Panc1 (cell line): ENCODE measurements at regions not wholly inside any gene's neighbourhood (a gene's known extent, or its start where the extent isn't known, plus 50 kb on each side); places are given as distances from the start of the nearest gene placed in this dataset.

Experiments
- ATAC-seq: fragments of 200-7000 bp; cut with Tn5 transposase; 2 replicates; pipeline ENCODE4 v1.9.1; 2020; ENCODE audit warnings: mild to moderate bottlenecking, moderate library complexity
- BruUV-seq: library from RNA; stranded (reverse); fragments of 400-500 nt; replicated peaks from 2 replicates; lab custom pipeline; 2021; lab: Mats Ljungman, UMichigan
- CTCF ChIA-PET: fragments of 300-600 bp; sonication (Branson Sonifier 250); formaldehyde crosslinking; loops from one replicate; lab custom pipeline; 2022; ENCODE audit warnings: antibody characterized with exemption; lab: Charles Lee
- POLR2A ChIA-PET: fragments of 300-600 bp; sonication (Branson Sonifier 250); formaldehyde crosslinking; loops from one replicate; lab custom pipeline; 2022; ENCODE audit warnings: antibody characterized with exemption; lab: Charles Lee
- DNase-seq: peaks from one replicate; pipeline ENCODE4 v3.0.0-alpha.2; 2010; ENCODE audit warnings: low read depth, low spot score
- H3K27ac ChIP-seq: 2 replicates; pipeline ENCODE4 v1.5.1; 2011; ENCODE audit warnings: mild to moderate bottlenecking, low read length, inconsistent platforms
- H3K27me3 ChIP-seq: fragments of 200-500 bp; sonication (Bioruptor generic); 2 replicates; pipeline ENCODE4 v1.6.0; 2014; ENCODE audit warnings: low read length, inconsistent platforms; ENCODE audit not compliant: control insufficient read depth, insufficient read depth
- H3K36me3 ChIP-seq: fragments of 200-500 bp; sonication (Bioruptor generic); 2 replicates; pipeline ENCODE4 v1.5.1; 2014; ENCODE audit warnings: inconsistent platforms, mild to moderate bottlenecking, low read length, moderate library complexity; ENCODE audit not compliant: control insufficient read depth, insufficient read depth
- H3K4me1 ChIP-seq: 2 replicates; pipeline ENCODE4 v1.5.1; 2011; ENCODE audit warnings: inconsistent platforms, mild to moderate bottlenecking, low read length, moderate library complexity; ENCODE audit not compliant: control insufficient read depth, insufficient read depth
- H3K4me3 ChIP-seq, 2 experiments: 2 replicates each; pipeline ENCODE4 v1.5.1; 2011 to 2012; ENCODE audit warnings: low read depth in 2 of 2, low read length in 2 of 2, mild to moderate bottlenecking in 2 of 2, inconsistent platforms in 1 of 2, moderate library complexity in 1 of 2
- H3K9me3 ChIP-seq: fragments of 200-500 bp; sonication (Bioruptor generic); 2 replicates; pipeline ENCODE4 v1.5.1; 2014; ENCODE audit warnings: low read depth, mild to moderate bottlenecking, inconsistent platforms, low read length, moderate library complexity; ENCODE audit not compliant: control insufficient read depth, insufficient read depth
- CTCF ChIP-seq: fragments of 450-650 bp; IDR thresholded peaks from 2 replicates; pipeline ENCODE4 v1.5.1; 2017; ENCODE audit warnings: mild to moderate bottlenecking
- POLR2AphosphoS5 ChIP-seq: IDR thresholded peaks from 2 replicates; pipeline ENCODE4 v1.6.1; 2012; ENCODE audit warnings: mild to moderate bottlenecking, low read depth, low read length, moderate library complexity
- SIN3A ChIP-seq: IDR thresholded peaks from 2 replicates; pipeline ENCODE4 v1.6.1; 2012; ENCODE audit warnings: low read depth, mild to moderate bottlenecking, low read length, moderate library complexity, borderline replicate concordance; ENCODE audit not compliant: insufficient read depth
- TCF7L2 ChIP-seq: IDR thresholded peaks from 2 replicates; pipeline ENCODE4 v1.6.1; 2011; ENCODE audit warnings: mild to moderate bottlenecking, low read depth, low read length, inconsistent platforms
- in situ Hi-C: cut with HindIII; loops from 2 replicates; pipeline ENCODE4 v1.10.0; 2016; ENCODE audit warnings: low sequenced_read_pairs, low pct_unique_long_range_greater_than_20kb
- intact Hi-C: fragments of 100-400 bp; cut with micrococcal nuclease; formaldehyde crosslinking; loops from one replicate; pipeline ENCODE4 v1.10.0; 2022; ENCODE audit not compliant: unreplicated experiment
- TF ChIP-seq, protein P1 (sequence below), 2 experiments: IDR thresholded peaks; 2 replicates each; pipeline ENCODE4 v1.6.1; 2011 to 2012; ENCODE audit warnings: low read depth in 2 of 2, control low read depth in 1 of 2, low read length in 1 of 2, mild to moderate bottlenecking in 1 of 2, moderate library complexity in 1 of 2; ENCODE audit not compliant: insufficient read depth in 1 of 2

DNA sequence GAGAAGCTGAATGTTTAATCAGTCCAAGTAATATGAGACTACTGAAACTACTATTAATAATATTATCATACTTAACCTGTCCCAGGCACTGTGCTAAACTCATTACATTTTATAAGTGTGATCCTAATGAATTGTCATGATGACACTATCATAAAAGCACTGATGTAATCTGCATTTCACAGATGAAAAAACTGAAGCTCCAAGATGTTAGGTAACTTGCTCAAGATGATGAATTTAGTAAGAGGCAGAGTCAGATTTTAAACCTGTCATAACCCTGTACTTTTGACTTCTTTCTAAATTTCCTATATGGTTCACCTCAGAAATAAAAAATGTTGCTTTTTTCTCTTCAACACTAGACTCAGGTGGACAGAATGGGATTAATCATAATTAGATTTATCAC lies 237.6 kb downstream of the ALDH8A1 start:
- Histone ChIP-seq H3K27ac (no peak overlapping the region), H3K36me3 (no peaks in the 10 kb centered on the region), H3K9me3 (no peaks in the 10 kb centered on the region), H3K4me1 (no peaks in the 10 kb centered on the region), H3K27me3 (no peaks in the 10 kb centered on the region), H3K4me3 (no peak overlapping the region)
- in situ Hi-C loops, result no loop called here
- BruUV-seq, result no TSS peak
- CTCF ChIA-PET, result interaction anchor here (0.6 kb wide), 1 partner anchor 127 kb away, joined by 3 read pairs; no protein-coding TSS in a partner anchor
- ATAC-seq (no peak), DNase-seq (no peak)
- intact Hi-C loops, result no loop called here
- POLR2A ChIA-PET, result no interaction called here
- TF ChIP-seq SIN3A (no peak), TCF7L2 (no peak), POLR2AphosphoS5 (no peak), CTCF (no peak)
- TF ChIP-seq, protein P1, sequence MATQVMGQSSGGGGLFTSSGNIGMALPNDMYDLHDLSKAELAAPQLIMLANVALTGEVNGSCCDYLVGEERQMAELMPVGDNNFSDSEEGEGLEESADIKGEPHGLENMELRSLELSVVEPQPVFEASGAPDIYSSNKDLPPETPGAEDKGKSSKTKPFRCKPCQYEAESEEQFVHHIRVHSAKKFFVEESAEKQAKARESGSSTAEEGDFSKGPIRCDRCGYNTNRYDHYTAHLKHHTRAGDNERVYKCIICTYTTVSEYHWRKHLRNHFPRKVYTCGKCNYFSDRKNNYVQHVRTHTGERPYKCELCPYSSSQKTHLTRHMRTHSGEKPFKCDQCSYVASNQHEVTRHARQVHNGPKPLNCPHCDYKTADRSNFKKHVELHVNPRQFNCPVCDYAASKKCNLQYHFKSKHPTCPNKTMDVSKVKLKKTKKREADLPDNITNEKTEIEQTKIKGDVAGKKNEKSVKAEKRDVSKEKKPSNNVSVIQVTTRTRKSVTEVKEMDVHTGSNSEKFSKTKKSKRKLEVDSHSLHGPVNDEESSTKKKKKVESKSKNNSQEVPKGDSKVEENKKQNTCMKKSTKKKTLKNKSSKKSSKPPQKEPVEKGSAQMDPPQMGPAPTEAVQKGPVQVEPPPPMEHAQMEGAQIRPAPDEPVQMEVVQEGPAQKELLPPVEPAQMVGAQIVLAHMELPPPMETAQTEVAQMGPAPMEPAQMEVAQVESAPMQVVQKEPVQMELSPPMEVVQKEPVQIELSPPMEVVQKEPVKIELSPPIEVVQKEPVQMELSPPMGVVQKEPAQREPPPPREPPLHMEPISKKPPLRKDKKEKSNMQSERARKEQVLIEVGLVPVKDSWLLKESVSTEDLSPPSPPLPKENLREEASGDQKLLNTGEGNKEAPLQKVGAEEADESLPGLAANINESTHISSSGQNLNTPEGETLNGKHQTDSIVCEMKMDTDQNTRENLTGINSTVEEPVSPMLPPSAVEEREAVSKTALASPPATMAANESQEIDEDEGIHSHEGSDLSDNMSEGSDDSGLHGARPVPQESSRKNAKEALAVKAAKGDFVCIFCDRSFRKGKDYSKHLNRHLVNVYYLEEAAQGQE (IDR thresholded peaks at IDR 0.05; ENCODE audit: insufficient read depth in 1 of 2, low read depth in 2 of 2, low read length in 1 of 2), result no peak

- TF ChIP-seq SIN3A (no peak), CTCF (no peak)
- TF ChIP-seq, protein P1 (IDR thresholded peaks at IDR 0.05; ENCODE audit: insufficient read depth in 1 of 2, low read depth in 2 of 2, low read length in 1 of 2), result no peak
- Histone ChIP-seq H3K4me1 (no peaks in the 10 kb centered on the region), H3K27me3 (no peaks in the 10 kb centered on the region), H3K9me3 (no peaks in the 10 kb centered on the region), H3K4me3 (no peak overlapping the region), H3K27ac (no peak overlapping the region), H3K36me3 (no peaks in the 10 kb centered on the region)
- in situ Hi-C loops, result no loop called here
- ChIA-PET POLR2A (no interaction called here), CTCF (no interaction called here)
- ATAC-seq (no peak), DNase-seq (no peak)
- intact Hi-C loops, result no loop called here
- no TSS peak for BruUV-seq
Observed at GRCh38 chr6:134708079-134708478, 241.8 kb downstream of the ALDH8A1 start.
